Naive thymus-derived CD4-positive, alpha-beta T cell (primary cell): ENCODE measurements at regions not wholly inside any gene's neighbourhood (a gene's known extent, or its start where the extent isn't known, plus 50 kb on each side); places are given as distances from the start of the nearest gene placed in this dataset.

Experiments used
- ATAC-seq: fragments of 150-1000 bp; cut with Tn5 transposase; 2 replicates; pipeline ENCODE4 v1.10.0; 2021; ENCODE audit warnings: mild to moderate bottlenecking, moderate library complexity
- CTCF ChIA-PET: fragments of 350-600 bp; sonication (Branson Sonifier 250); formaldehyde crosslinking; loops from one replicate; lab custom pipeline; 2021; ENCODE audit warnings: antibody characterized with exemption; lab: Charles Lee
- POLR2A ChIA-PET: fragments of 350-600 bp; sonication (Branson Sonifier 250); formaldehyde crosslinking; loops from one replicate; lab custom pipeline; 2021; ENCODE audit warnings: antibody characterized with exemption, inconsistent platforms; lab: Charles Lee
- DNase-seq, 9 donors: peaks; one replicate each; pipeline versions ENCODE4 v3.0.0 to v3.0.0-alpha.2; 2020 to 2022; ENCODE audit warnings: mixed read lengths in 1 of 9
- H3K27ac ChIP-seq: one replicate; pipeline ENCODE4 v1.7.0; 2013; ENCODE audit warnings: mild to moderate bottlenecking, low read depth, low read length, moderate library complexity
- H3K27me3 ChIP-seq, 2 donors: one replicate each; pipeline ENCODE4 v1.7.0; 2013; ENCODE audit warnings: low read length in 2 of 2, mild to moderate bottlenecking in 2 of 2, moderate library complexity in 2 of 2; ENCODE audit not compliant: control insufficient read depth in 2 of 2, insufficient read depth in 2 of 2
- H3K36me3 ChIP-seq, 3 experiments: 1 replicate in 2 of 3; 2 replicates in 1 of 3; pipeline ENCODE4 v1.7.0; 2013; ENCODE audit warnings: low read length in 3 of 3, mild to moderate bottlenecking in 3 of 3, moderate library complexity in 1 of 3; ENCODE audit not compliant: insufficient read depth in 3 of 3, control insufficient read depth in 2 of 3
- H3K4me1 ChIP-seq, 2 donors: one replicate each; pipeline ENCODE4 v1.7.0; 2013; ENCODE audit warnings: low read length in 2 of 2, mild to moderate bottlenecking in 2 of 2, moderate library complexity in 1 of 2; ENCODE audit not compliant: control insufficient read depth in 2 of 2, insufficient read depth in 2 of 2
- H3K4me3 ChIP-seq: 2 replicates; pipeline ENCODE4 v1.7.0; 2013; ENCODE audit warnings: mild to moderate bottlenecking, low read length
- H3K9me3 ChIP-seq, 3 experiments: 1 replicate in 2 of 3; 2 replicates in 1 of 3; pipeline ENCODE4 v1.7.0; 2013; ENCODE audit warnings: low read length in 3 of 3; ENCODE audit not compliant: control insufficient read depth in 2 of 3
- H3K27ac Mint-ChIP-seq, 9 donors: one replicate each; pipeline ENCODE4 v1.8.0; 2020 to 2022; ENCODE audit warnings: mixed read lengths in 9 of 9, mild to moderate bottlenecking in 8 of 9, moderate library complexity in 5 of 9, inconsistent platforms in 2 of 9
- H3K27me3 Mint-ChIP-seq, 5 donors: one replicate each; pipeline ENCODE4 v1.8.0; 2021 to 2022; ENCODE audit warnings: mixed read lengths in 5 of 5, mild to moderate bottlenecking in 1 of 5
- H3K36me3 Mint-ChIP-seq, 5 donors: one replicate each; pipeline ENCODE4 v1.8.0; 2020 to 2022; ENCODE audit warnings: mixed read lengths in 5 of 5, mild to moderate bottlenecking in 3 of 5, inconsistent platforms in 1 of 5
- H3K4me1 Mint-ChIP-seq, 7 donors: one replicate each; pipeline ENCODE4 v1.8.0; 2020 to 2022; ENCODE audit warnings: mixed read lengths in 7 of 7, mild to moderate bottlenecking in 3 of 7, inconsistent platforms in 1 of 7
- H3K4me3 Mint-ChIP-seq, 10 donors: one replicate each; pipeline ENCODE4 v1.8.0; 2020 to 2022; ENCODE audit warnings: mild to moderate bottlenecking in 10 of 10, mixed read lengths in 10 of 10, moderate library complexity in 6 of 10, inconsistent platforms in 2 of 10
- H3K9me3 Mint-ChIP-seq, 11 donors: one replicate each; pipeline ENCODE4 v1.8.0; 2020 to 2022; ENCODE audit warnings: mixed read lengths in 11 of 11, mild to moderate bottlenecking in 4 of 11, inconsistent platforms in 1 of 11, moderate library complexity in 1 of 11
- intact Hi-C, 2 donors: fragments of 100-400 bp; cut with micrococcal nuclease; formaldehyde crosslinking; loops; one replicate each; pipeline ENCODE4 v1.15.1; 2023

GRCh38 chr2:37852585-37853014 lies 72.5 kb upstream of the RMDN2 start:
- POLR2A ChIA-PET = interaction anchor here (0.7 kb wide), 1 partner anchor 279 kb away, joined by 3 read pairs; no protein-coding TSS in a partner anchor
- no peak overlapping the region for H3K27ac ChIP-seq
- no peaks in the 10 kb centered on the region for H3K9me3 ChIP-seq
- H3K27me3 ChIP-seq = no peaks in the 10 kb centered on the region
- H3K4me3 ChIP-seq = no peak overlapping the region
- intact Hi-C loops = no loop called here
- no peak overlapping the region for H3K4me3 Mint-ChIP-seq
- no peaks in the 10 kb centered on the region for H3K36me3 ChIP-seq
- H3K4me1 Mint-ChIP-seq = peaks cover 0 to 19% (median 12%) of the 10 kb centered on the region in 7 donors
- DNase-seq (no peak), ATAC-seq (no peak)
- peaks cover 11 to 14% of the 10 kb centered on the region in 2 donors for H3K4me1 ChIP-seq
- CTCF ChIA-PET = interaction anchor here (0.6 kb wide), 1 partner anchor 42 kb away, joined by 3 read pairs; no protein-coding TSS in a partner anchor
- no peak overlapping the region for H3K27ac Mint-ChIP-seq
- H3K27me3 Mint-ChIP-seq = peaks cover 0 to 6% (median 0%) of the 10 kb centered on the region in 5 donors
- no peaks in the 10 kb centered on the region for H3K36me3 Mint-ChIP-seq
- H3K9me3 Mint-ChIP-seq = peaks cover 0 to 3% (median 0%) of the 10 kb centered on the region in 11 donors

GRCh38 chr2:37854676-37855282 lies 70.3 kb upstream of the RMDN2 start:
- Mint-ChIP-seq H3K4me1 (peaks cover 0 to 19% (median 12%) of the 10 kb centered on the region in 7 donors), H3K27me3 (peaks cover 0 to 3% (median 0%) of the 10 kb centered on the region in 5 donors), H3K4me3 (no peak overlapping the region), H3K9me3 (peaks cover 0 to 9% (median 3%) of the 10 kb centered on the region in 11 donors), H3K27ac (no peak overlapping the region), H3K36me3 (peaks cover 0 to 5% (median 4%) of the 10 kb centered on the region in 5 donors)
- POLR2A ChIA-PET = no interaction called here
- ATAC-seq = no peak
- H3K4me1 ChIP-seq = peaks cover 11 to 14% of the 10 kb centered on the region in 2 donors
- no peaks in the 10 kb centered on the region for H3K36me3 ChIP-seq
- H3K4me3 ChIP-seq = no peak overlapping the region
- no peaks in the 10 kb centered on the region for H3K27me3 ChIP-seq
- CTCF ChIA-PET = interaction anchor here (0.6 to 0.7 kb wide), 3 partner anchors 22 to 440 kb away, joined by 3 read pairs; no protein-coding TSS in a partner anchor
- intact Hi-C loops = no loop called here
- peaks cover 0 to 8% (median 0%) of the 10 kb centered on the region in 3 experiments for H3K9me3 ChIP-seq
- no peak for DNase-seq
- no peak overlapping the region for H3K27ac ChIP-seq

GRCh38 chr2:37855283-37856041 lies 69.6 kb upstream of the RMDN2 start:
- ChIA-PET POLR2A (no interaction called here), CTCF (interaction anchor here (0.7 kb wide), 1 partner anchor 441 kb away, joined by 3 read pairs; no protein-coding TSS in a partner anchor)
- Mint-ChIP-seq H3K4me1 (peaks cover 0 to 17% (median 12%) of the 10 kb centered on the region in 7 donors), H3K36me3 (peaks cover 0 to 5% (median 4%) of the 10 kb centered on the region in 5 donors), H3K27me3 (peaks cover 0 to 6% (median 0%) of the 10 kb centered on the region in 5 donors), H3K27ac (no peak overlapping the region), H3K9me3 (peaks cover 0 to 9% (median 4%) of the 10 kb centered on the region in 11 donors), H3K4me3 (no peak overlapping the region)
- DNase-seq (no peak), ATAC-seq (peak; percentile 47)
- H3K4me1 ChIP-seq = peaks cover 11 to 14% of the 10 kb centered on the region in 2 donors
- H3K4me3 ChIP-seq = no peak overlapping the region
- no peak overlapping the region for H3K27ac ChIP-seq
- no peaks in the 10 kb centered on the region for H3K36me3 ChIP-seq
- H3K9me3 ChIP-seq = peaks cover 0 to 8% (median 0%) of the 10 kb centered on the region in 3 experiments
- intact Hi-C loops = no loop called here
- H3K27me3 ChIP-seq = no peaks in the 10 kb centered on the region

GRCh38 chr2:37856101-37856751 lies 68.9 kb upstream of the RMDN2 start:
- CTCF ChIA-PET = no interaction called here
- peaks cover 0 to 9% (median 5%) of the 10 kb centered on the region in 11 donors for H3K9me3 Mint-ChIP-seq

GRCh38 chr2:37857575-37858399 lies 67.3 kb upstream of the RMDN2 start:
- ATAC-seq (no peak), DNase-seq (no peak)
- Histone ChIP-seq H3K9me3 (peaks cover 0 to 8% (median 0%) of the 10 kb centered on the region in 3 experiments), H3K36me3 (no peaks in the 10 kb centered on the region), H3K27ac (no peak overlapping the region), H3K27me3 (no peaks in the 10 kb centered on the region), H3K4me3 (no peak overlapping the region), H3K4me1 (no peaks in the 10 kb centered on the region)
- peaks cover 0 to 5% (median 4%) of the 10 kb centered on the region in 5 donors for H3K36me3 Mint-ChIP-seq
- H3K27ac Mint-ChIP-seq = no peak overlapping the region
- peaks cover 0 to 5% (median 0%) of the 10 kb centered on the region in 7 donors for H3K4me1 Mint-ChIP-seq
- peaks cover 0 to 9% (median 5%) of the 10 kb centered on the region in 11 donors for H3K9me3 Mint-ChIP-seq
- peaks cover 0 to 14% (median 11%) of the 10 kb centered on the region in 5 donors for H3K27me3 Mint-ChIP-seq
- intact Hi-C loops = no loop called here
- CTCF ChIA-PET = no interaction called here
- POLR2A ChIA-PET = no interaction called here
- H3K4me3 Mint-ChIP-seq = no peak overlapping the region

More at GRCh38 chr2:37856101-37856751, 68.9 kb upstream of the RMDN2 start:
- no peak overlapping the region for H3K4me3 ChIP-seq
- intact Hi-C loops = no loop called here
- no peak overlapping the region for H3K27ac ChIP-seq
- DNase-seq = no peak
- no peaks in the 10 kb centered on the region for H3K27me3 ChIP-seq
- peaks cover 0 to 5% (median 4%) of the 10 kb centered on the region in 5 donors for H3K36me3 Mint-ChIP-seq
- H3K27ac Mint-ChIP-seq = no peak overlapping the region
- peaks cover 8 to 11% of the 10 kb centered on the region in 2 donors for H3K4me1 ChIP-seq
- POLR2A ChIA-PET = no interaction called here
- peaks cover 0 to 7% (median 0%) of the 10 kb centered on the region in 5 donors for H3K27me3 Mint-ChIP-seq
- ATAC-seq = no peak
- no peak overlapping the region for H3K4me3 Mint-ChIP-seq
- H3K9me3 ChIP-seq = peaks cover 0 to 8% (median 0%) of the 10 kb centered on the region in 3 experiments
- no peaks in the 10 kb centered on the region for H3K36me3 ChIP-seq
- peaks cover 0 to 14% (median 9%) of the 10 kb centered on the region in 7 donors for H3K4me1 Mint-ChIP-seq

- Histone ChIP-seq H3K4me1 (no peaks in the 10 kb centered on the region), H3K27me3 (no peaks in the 10 kb centered on the region), H3K36me3 (no peaks in the 10 kb centered on the region), H3K27ac (no peak overlapping the region), H3K4me3 (no peak overlapping the region), H3K9me3 (peaks cover 0 to 8% (median 0%) of the 10 kb centered on the region in 3 experiments)
- no peak for DNase-seq
- Mint-ChIP-seq H3K4me1 (peaks cover 0 to 5% (median 0%) of the 10 kb centered on the region in 7 donors), H3K4me3 (no peak overlapping the region), H3K27ac (no peak overlapping the region), H3K9me3 (peaks cover 0 to 9% (median 5%) of the 10 kb centered on the region in 11 donors), H3K27me3 (peaks cover 4 to 17% (median 14%) of the 10 kb centered on the region in 5 donors), H3K36me3 (peaks cover 0 to 5% (median 4%) of the 10 kb centered on the region in 5 donors)
- no peak for ATAC-seq
- intact Hi-C loops = no loop called here
- CTCF ChIA-PET = no interaction called here
- POLR2A ChIA-PET = no interaction called here
Observed at GRCh38 chr2:37858400-37858711, 66.7 kb upstream of the RMDN2 start.
